Left cardiac atrium (tissue), 4 donors: ENCODE measurements at regions not wholly inside any gene's neighbourhood (a gene's known extent, or its start where the extent isn't known, plus 50 kb on each side); places are given as distances from the start of the nearest gene placed in this dataset.

Experiments
- ATAC-seq, 2 donors: fragments of 200-7000 bp; cut with Tn5 transposase; one replicate each; pipeline ENCODE4 v1.9.1; 2020; ENCODE audit warnings: mild to moderate bottlenecking in 2 of 2, moderate library complexity in 2 of 2
- DNase-seq: peaks from one replicate; pipeline ENCODE4 v3.0.0-alpha.2; 2020
- intact Hi-C, 2 donors: fragments of 100-400 bp; cut with DNase I; formaldehyde crosslinking; loops; one replicate each; pipeline versions ENCODE4 v1.14.1 to v1.15.1; 2022 to 2023
- donor health status: DM: no; HTN: yes; CAD: no.
- donor health status: DM: no; HTN: yes; CAD: no; lungs with severe emphysema.
- donor health status: DM: yes; HTN: yes; CAD: no.
- donor health status: Dilated cardiomyopathy.

DNA sequence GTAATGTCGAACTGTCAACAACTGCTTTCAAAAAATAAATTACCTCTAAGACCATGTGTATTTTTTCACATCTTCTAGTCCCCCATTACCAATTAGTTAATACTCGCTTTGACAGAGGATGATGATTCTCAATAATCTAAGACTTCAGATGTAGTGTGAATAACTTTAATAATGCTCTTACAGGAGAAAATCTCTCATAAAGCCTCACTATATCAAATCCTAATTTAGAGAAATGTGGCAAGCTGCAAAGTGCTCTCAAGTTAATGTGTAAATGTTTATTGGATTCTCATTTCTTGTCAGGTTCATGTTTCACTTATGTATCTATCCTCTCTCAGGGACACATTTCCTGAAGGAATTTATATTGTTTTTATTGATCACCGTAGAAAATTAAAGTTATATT lies 223.9 kb downstream of the CDH7 start:
- intact Hi-C loops, result no loop called here
- no peak for DNase-seq
- ATAC-seq, result no peak

DNA sequence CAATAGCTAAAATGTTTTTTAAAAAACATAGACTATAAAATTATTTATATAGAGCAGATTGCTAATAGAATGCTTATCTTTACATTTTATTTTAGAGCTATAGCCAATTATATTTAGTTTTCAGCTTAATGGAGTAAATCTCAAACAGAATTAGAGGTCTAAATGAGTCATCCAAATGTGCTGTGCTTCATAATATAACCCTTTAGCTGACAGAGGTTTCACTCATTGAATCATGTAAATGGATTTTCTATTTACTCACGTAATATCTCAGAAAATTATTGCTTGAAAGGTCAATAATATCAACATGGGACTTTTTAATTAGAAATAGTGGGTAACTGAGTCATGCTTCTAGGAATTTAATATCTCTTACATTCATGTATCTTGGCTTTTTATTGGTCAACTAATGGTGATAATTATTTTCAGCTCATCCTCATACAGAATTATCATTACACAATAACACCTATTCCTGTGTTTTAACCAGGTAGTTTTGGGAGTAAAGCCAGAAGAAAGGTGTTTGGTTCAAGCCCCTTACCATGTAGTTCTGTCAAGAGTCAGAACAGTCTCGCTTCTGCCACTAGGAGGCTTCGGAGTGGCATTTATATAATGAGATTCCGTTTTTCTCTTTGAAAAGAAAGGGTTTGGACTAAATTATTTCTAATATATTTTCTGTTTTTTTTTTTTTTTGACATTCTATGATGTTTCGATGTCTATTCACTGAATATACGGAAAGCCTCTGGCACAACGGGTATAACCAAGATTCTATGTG lies 217.6 kb downstream of the CDH7 start:
- intact Hi-C loops, result no loop called here
- no peak for DNase-seq
- no peak for ATAC-seq

DNA sequence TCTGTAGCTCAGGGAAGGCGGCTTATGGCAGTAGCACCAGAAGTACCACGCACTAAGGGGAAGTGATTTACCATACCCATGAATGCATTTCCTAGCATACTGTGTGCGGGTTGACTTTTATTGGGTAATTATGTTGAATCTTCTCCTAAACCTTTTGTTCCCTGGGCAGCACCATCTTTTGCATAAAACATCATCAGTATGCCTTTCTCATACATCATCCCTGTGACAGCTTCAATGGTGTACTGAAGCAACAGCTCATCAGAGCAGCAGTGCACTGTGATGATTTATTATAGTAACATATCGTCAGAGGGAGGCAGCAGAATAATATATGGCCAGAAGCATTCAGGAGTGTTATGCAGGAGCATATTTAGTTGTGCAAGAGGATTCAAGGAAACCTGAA lies 204.9 kb downstream of the CDH7 start:
- DNase-seq (no peak), ATAC-seq (no peak)
- intact Hi-C loops, result no loop called here

DNA sequence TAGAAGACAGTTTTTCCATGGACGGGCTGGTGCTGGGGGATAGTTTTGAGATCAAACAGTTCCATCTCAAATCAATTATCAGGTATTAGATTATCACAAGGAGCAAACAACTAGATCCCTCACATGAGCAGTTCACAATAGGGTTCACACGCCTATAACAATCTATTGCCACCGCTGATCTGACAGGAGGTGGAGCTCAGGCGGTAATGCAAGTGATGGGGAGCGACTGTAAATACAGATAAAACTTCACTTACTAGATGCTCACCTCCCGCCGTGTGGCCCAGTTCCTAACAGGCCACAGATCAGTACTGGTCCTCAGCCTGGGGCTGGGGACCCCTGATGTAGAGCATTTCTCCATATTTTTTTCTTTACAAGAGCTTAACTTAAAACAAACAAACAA lies 203.6 kb downstream of the CDH7 start:
- no peak for DNase-seq
- intact Hi-C loops, result no loop called here
- no peak for ATAC-seq

DNA sequence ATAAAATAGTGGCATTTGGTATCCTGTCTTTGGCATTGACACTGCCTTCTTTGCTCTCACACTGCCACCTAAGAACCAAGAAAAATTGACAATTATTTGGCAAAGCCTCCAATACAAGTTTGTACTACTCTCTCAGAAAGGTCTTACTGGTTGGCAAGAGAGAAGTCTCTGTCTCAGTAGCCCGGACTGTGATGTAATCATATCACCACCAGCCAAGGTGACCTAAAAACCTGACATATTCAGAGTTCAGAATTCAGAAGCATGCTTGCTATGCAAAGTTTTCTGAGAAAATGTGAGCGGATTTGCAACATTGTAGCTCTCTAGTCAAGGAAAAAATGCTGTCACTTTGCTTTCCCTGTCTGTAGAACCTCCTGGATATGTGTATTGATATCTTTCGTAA lies 196.0 kb downstream of the CDH7 start:
- ATAC-seq (peak in 1 of 2 donors; percentile 41), DNase-seq (no peak)
- intact Hi-C loops, result no loop called here

DNA sequence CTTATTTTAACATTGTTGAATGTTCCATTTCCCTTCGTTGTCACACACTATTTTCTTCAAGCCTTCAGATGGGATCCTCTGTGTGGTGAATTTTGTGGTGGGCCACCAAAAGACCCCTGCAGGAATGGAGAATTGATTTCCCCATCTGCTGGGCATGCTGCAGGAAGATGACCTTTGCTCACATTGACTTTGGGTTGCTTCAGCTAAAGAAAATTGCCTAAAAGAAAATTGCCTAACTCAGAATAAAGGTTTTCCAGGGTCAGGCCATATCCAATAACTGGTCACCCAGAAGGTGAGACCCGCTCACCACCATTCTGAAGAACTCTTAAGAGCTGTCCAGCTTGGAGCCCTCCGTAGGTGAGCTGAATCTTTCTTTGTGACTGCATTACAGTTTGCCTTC lies 192.5 kb downstream of the CDH7 start:
- peak in 1 of 2 donors; percentile 41 for ATAC-seq
- intact Hi-C loops, result no loop called here
- no peak for DNase-seq

DNA sequence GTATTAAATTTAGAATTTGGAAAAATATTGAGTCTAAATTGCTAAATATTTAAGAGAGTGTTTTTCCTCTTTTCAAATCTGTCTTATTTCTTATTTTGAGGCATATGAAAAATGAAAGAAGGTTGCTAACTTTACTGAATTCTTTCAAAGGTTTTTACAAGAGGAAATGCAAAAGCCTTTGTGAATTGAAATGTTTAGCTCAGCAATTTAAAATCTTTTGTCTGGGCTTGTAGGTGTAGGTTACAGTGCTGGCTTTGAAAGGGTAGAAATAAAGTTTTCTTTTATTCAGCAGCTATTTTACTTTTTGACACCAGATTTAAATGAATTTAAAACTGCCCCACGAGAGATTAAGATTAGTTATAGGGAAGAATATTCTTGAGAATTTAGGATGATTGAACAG lies 192.0 kb downstream of the CDH7 start:
- ATAC-seq (no peak), DNase-seq (no peak)
- intact Hi-C loops, result no loop called here

DNA sequence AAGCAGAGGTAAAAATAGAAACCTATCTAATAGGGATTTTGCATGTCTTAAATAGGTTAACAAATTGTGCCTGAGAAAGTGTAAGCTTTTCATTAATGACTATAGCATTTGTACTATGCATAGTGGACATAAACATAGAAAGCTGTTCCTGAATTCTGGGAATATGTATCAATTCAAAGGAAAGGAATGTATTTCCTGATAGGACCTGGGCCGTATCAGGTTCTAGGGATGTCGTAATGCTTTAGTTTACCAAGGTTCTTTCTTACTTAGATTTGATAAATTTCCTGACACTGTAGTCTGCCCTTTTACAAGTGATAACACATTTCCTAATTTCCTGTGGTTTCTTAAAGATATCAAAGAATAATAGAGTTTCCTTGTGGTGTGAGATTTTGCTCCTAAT lies 191.3 kb downstream of the CDH7 start:
- intact Hi-C loops, result no loop called here
- ATAC-seq (no peak), DNase-seq (no peak)

DNA sequence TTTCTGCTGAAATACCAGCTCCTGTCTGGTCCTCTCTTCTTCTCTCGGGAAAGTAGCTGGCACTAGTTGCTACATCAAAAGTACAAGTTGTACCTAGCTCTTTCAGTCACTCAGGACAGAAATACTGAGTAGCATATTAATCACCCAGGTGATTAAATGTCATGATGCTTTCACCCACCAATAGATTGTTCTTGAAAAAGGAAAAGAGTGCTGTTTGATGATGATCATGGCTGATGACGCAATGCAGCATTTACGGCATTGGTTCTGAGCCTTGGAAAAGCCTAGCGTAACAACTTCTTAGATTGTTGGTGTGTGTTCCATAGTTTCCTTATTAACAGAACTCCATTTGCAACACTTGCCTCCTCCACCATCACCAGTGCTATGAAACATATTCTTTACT lies 190.7 kb downstream of the CDH7 start:
- DNase-seq (no peak), ATAC-seq (no peak)
- intact Hi-C loops, result no loop called here
